T-helper 2 cell (primary cell): ENCODE measurements at regions not wholly inside any gene's neighbourhood (a gene's known extent, or its start where the extent isn't known, plus 50 kb on each side); places are given as distances from the start of the nearest gene placed in this dataset.

ENCODE experiments used
- DNase-seq, 5 experiments: peaks; one replicate each; pipeline versions ENCODE4 v3.0.0 to v3.0.0-alpha.2; 2012 to 2022

- no peak for DNase-seq
Observed at GRCh38 chr12:125193376-125194152, 128.3 kb downstream of the AACS start.

GRCh38 chr12:125194163-125194773, 129.0 kb downstream of the AACS start:
- no peak for DNase-seq

DNA sequence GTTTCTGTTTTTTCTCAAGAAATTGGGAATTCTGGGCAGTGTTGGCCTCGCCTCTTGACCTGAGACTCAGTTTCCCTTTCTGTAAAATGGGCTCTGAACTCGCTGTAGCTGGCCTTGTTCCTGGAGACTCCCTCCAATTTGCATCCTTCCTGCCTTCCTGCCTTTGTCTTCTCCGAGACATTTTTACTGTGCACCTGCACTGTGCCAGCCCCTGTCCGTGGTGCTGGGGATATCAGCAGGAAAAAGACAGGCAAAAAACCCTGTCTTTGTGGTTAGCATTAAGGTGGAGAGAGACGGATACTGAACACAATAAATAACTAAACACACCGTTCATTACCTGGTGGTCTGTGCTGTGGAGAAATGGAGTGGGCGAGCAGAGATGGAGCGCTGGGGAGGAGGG, 129.8 kb downstream of the AACS start:
- DNase-seq: no peak

DNA sequence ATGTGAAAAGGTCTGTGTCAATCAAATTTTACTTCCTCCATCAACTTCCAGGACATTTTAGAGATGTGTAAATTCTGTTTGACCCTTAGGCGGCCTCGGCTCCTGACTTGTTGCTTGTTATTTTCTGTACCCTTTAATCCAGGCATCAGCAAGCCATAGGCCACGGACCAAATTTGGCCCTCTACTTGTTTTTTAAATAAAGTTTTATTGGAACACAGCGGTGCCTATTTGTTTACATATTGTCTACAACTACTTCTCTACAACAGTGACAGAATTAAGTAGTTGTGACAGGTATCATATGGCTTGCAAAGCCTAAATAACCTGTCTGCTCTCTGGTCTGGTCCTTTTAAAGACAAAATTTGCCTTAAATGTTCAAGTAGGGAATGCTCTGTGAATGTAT, 132.1 kb downstream of the AACS start:
- no peak for DNase-seq

GRCh38 chr12:125198652-125199051, 133.4 kb downstream of the AACS start:
- no peak for DNase-seq

- no peak for DNase-seq
Observed at GRCh38 chr12:125201090-125201489, 135.9 kb downstream of the AACS start.

DNA sequence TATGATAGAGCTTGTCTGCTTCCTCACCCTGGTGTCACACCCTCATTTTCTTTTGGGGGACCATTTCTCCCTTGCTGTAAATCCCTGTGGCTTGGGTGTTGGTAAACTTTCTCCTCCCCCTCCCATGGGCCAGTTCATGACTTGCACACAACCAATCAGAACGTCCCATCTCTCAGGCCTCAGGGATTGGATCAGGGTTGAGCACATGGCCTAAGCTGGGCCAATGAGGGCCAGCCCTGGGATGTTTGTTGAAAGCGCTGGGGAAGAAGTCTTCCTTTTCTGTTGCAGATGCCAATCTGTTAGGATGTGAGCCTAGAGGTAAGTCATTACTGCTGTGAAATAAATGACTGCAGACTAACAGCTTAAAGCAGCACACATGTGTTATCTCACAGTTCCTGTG, 136.7 kb downstream of the AACS start:
- DNase-seq: no peak

DNA sequence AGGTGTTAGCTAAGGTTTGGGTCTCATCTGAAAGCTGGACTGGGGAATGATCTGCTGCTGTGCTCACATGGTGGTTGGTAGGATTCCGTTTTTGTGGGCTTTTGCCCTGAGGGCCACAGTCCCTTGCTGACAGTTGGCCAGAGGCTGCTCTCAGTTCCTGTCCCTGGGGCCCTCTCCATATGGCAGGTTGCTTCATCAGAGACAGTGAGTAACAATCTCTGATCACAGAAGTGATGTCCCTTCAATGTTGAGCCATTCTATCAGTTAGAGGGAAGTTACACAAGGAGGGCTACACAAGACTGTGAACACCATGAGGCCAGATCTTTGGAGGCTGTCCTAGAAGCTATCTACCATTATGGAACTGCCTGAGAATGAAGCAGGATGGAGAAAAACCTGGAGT, 137.2 kb downstream of the AACS start:
- no peak for DNase-seq

- DNase-seq: no peak
Observed at GRCh38 chr12:125203145-125203765, 138.0 kb downstream of the AACS start.

- DNase-seq: no peak
Observed at GRCh38 chr12:125205386-125205785, 140.2 kb downstream of the AACS start.

GRCh38 chr12:125206711-125207110, 141.5 kb downstream of the AACS start:
- no peak for DNase-seq

GRCh38 chr12:125208334-125208733, 143.1 kb downstream of the AACS start:
- DNase-seq: no peak

- no peak for DNase-seq
Observed at GRCh38 chr12:125208942-125209341, 143.7 kb downstream of the AACS start.

DNA sequence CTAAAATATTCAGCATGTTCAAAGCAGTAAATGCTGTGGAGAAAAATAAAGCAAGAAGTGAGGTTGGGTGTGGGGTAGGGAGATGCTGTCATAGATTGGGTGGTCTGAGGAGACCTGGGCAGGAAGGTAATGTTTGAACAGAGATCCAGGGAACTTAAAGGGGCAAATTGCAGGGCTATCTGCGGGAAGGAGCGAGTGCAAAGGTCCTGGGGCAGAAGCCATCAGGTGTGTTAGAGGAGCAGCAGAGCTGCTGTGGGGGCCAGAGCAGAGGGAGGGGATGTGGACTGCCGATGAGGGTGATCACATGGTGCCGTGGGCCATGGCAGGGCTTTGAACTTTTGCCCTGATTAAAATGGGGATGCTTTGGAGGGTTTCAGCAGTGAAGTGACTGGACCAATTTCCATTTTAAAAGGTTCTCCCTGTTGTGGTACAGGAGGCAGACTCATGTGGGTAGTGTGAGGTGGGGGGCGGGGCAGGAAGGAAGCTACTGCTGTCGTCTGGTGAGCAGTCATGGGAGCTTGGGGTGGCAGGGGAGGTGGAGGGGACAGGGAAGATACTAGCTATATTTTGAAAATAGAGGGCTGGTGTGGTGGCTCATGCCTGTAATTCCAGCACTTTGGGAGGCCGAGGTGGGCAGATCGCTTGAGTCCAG, 145.0 kb downstream of the AACS start:
- DNase-seq: peak in 1 of 5 experiments; percentile 51

DNA sequence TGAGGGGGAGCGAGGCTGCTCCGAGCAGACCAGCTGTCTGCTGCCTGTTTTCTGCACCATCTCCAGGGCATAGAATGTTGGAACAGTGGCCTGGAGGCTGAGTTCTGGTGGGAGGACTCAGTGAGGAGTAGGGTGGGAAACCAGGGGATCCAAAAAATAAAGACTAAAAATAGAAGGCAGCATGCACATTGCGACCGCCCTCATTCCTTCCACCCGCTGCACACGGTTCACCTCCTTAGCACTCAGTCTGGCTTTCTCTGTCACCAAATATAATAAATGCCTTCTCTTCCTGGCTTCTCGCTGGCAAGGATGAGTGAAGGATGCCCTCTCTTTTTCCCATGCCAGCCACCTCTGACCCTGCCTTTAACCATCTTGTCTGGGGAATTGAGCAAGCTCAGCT, 146.2 kb downstream of the AACS start:
- no peak for DNase-seq

DNA sequence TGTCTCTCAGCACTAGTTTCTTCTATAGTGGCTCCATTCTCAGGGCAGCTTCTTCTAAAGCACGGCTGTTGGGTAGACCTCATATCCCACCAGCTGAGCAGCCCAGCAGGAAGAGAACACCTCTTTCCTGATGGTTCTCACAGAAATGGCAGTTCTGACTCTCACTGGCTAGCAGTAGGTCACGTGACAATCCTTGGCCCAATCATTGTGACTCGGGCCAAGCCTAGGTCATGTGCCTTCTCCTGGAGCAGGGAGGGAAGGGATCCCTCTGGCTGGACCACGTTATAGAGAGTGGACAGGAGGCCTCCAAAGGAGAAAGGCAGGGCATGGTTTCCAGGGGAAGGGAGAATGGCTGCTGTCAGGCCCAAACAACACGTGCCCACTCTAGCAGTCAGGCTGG, 149.1 kb downstream of the AACS start:
- no peak for DNase-seq

DNA sequence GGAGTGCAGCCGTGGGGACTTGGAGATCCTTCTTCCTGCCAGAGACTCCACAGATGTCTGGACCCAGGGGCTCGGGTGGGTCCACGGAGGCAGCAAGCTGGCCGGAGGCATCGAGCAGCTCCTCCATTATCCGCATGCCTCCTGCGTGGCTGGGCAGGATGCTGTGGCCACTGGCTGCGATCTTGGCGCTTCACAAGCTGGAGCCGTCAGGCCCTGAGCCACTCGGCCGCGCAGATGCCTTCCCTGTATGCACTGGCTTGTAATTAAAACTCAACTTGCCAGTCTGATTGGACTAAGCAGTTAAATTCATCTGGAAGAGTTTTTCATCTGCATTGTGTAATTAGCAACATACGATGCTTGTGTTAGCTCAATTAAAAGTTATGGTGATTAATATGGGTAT, 151.5 kb downstream of the AACS start:
- no peak for DNase-seq

DNA sequence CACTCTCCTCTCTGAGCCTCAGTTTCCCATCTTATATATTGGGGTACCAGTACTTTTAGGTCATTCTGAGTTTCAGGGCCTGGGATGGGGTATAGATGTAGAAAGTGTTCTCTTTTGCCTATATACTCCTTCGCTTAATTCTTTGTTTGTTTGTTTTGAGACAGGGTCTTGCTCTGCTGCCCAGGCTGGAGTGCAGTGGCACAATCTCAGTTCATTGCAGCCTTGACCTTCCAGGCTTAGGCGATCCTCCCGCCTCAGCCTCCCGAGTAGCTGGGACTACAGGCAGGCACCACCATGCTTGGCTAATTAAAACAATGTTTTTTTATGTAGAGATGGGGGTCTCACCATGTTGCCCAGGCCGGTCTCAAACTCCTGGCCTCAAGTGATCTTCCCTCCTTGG, 152.1 kb downstream of the AACS start:
- DNase-seq: no peak

DNA sequence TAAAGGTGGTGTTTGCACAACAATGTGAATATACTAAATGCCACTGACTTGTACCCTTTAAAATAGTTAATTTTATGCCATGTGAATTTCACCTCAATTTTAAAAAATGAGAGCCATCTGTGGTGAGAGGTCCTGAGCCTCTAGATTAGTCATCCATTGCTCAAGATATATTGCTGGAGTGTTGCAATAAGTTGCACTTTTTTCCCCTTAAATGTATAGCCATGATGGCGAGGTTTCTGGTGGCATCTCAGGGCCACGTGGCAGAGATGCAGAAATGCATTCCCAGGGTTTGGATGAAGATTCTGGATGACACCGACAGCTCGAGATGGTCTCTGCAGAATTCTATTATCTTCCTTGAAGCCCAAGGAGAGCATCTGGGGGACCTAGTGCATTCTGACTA, 153.7 kb downstream of the AACS start:
- DNase-seq: no peak

- DNase-seq: peak in 1 of 5 experiments; percentile 10
Observed at GRCh38 chr12:125220404-125221273, 155.4 kb downstream of the AACS start.

DNA sequence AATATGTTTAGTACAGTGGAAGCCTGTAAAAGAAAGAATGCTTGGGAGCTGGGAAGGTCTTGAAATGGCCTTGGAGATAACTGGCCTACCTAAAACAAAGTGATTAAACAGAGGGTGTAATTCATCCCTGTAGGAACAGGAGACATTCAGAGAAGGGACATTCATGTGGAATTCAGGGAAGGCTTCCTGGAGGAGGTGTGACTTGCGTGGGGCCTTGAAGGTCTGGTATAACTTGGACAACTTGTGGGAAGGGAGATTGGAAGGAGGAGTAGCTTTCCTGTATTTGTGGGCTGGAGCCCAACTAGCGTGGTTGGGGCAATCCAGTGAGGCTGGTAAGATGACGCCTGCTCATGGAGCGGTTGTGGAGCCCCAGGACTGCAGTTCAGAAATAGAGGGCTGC, 156.4 kb downstream of the AACS start:
- no peak for DNase-seq

- DNase-seq: no peak
Observed at GRCh38 chr12:125222876-125223275, 157.6 kb downstream of the AACS start.

DNA sequence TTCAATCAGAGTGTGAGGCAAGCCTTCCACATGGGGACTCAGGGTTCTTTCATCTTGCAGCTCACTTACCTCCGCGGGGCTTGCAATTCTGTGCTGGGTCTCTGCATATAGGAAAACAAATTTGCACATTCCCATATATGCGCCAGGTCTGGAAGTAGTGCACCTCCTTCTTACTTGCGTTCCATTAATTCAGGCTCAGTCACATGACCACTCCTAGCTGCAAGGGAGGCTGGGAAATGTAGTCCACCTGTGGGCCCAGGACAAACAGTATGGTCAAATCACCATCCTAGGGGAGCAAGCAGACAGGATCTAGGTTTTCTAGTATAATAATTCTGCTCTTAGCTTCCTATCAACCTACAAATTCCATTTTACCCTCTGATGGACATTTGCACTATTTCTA, 160.4 kb downstream of the AACS start:
- DNase-seq: no peak
